ENCODE measurements at regions not wholly inside any gene's neighbourhood (a gene's known extent, or its start where the extent isn't known, plus 50 kb on each side); places are given as distances from the start of the nearest gene placed in this dataset.

DNA sequence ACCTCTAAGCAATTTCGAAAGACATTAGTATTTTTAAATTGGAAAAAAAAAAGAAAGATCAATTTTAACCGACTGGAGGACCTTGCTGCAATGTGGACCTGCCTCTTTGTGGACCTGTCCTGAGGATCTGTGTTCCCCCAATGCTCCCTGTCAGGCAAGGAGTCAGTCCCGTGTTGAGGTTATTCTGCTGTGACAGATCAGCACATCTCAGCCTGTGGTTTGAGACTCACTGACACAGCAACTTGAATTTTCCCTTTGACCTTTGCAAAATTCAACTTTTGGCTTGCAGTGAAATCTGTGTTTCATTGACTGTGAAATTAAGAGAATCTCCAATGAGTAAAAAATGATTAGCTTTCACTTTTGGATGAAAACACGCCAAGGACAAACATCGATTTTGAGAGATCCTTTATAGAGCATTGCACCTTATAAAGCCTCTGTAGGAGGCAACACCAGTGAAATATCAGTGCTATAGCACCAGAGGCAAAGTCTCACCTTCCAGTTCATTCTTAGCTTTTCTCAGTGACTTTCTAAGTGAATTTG lies 186.9 kb downstream of the GPAT3 start (continued):
- TF ChIP-seq, protein P1, sequence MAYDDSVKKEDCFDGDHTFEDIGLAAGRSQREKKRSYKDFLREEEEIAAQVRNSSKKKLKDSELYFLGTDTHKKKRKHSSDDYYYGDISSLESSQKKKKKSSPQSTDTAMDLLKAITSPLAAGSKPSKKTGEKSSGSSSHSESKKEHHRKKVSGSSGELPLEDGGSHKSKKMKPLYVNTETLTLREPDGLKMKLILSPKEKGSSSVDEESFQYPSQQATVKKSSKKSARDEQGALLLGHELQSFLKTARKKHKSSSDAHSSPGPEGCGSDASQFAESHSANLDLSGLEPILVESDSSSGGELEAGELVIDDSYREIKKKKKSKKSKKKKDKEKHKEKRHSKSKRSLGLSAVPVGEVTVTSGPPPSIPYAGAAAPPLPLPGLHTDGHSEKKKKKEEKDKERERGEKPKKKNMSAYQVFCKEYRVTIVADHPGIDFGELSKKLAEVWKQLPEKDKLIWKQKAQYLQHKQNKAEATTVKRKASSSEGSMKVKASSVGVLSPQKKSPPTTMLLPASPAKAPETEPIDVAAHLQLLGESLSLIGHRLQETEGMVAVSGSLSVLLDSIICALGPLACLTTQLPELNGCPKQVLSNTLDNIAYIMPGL (CRISPR knock-in tag; IDR thresholded peaks at IDR 0.05): no peak
- no peak for TF ChIP-seq CAMTA2 (CRISPR knock-in tag; conservative IDR thresholded peaks at IDR 0.05)
- no peak for TF ChIP-seq RBM39 (optimal IDR thresholded peaks at IDR 0.05; ENCODE audit: low read depth, low read length)
- TF ChIP-seq, protein P2, sequence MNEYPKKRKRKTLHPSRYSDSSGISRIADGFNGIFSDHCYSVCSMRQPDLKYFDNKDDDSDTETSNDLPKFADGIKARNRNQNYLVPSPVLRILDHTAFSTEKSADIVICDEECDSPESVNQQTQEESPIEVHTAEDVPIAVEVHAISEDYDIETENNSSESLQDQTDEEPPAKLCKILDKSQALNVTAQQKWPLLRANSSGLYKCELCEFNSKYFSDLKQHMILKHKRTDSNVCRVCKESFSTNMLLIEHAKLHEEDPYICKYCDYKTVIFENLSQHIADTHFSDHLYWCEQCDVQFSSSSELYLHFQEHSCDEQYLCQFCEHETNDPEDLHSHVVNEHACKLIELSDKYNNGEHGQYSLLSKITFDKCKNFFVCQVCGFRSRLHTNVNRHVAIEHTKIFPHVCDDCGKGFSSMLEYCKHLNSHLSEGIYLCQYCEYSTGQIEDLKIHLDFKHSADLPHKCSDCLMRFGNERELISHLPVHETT (CRISPR knock-in tag; conservative IDR thresholded peaks at IDR 0.05 in 1 of 2, IDR thresholded peaks at IDR 0.05 in 1 of 2): no peak
- TF ChIP-seq, protein P3, sequence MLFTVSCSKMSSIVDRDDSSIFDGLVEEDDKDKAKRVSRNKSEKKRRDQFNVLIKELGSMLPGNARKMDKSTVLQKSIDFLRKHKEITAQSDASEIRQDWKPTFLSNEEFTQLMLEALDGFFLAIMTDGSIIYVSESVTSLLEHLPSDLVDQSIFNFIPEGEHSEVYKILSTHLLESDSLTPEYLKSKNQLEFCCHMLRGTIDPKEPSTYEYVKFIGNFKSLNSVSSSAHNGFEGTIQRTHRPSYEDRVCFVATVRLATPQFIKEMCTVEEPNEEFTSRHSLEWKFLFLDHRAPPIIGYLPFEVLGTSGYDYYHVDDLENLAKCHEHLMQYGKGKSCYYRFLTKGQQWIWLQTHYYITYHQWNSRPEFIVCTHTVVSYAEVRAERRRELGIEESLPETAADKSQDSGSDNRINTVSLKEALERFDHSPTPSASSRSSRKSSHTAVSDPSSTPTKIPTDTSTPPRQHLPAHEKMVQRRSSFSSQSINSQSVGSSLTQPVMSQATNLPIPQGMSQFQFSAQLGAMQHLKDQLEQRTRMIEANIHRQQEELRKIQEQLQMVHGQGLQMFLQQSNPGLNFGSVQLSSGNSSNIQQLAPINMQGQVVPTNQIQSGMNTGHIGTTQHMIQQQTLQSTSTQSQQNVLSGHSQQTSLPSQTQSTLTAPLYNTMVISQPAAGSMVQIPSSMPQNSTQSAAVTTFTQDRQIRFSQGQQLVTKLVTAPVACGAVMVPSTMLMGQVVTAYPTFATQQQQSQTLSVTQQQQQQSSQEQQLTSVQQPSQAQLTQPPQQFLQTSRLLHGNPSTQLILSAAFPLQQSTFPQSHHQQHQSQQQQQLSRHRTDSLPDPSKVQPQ (CRISPR knock-in tag; IDR thresholded peaks at IDR 0.05; ENCODE audit: borderline replicate concordance): no peak
- TF ChIP-seq MAFF (IDR thresholded peaks at IDR 0.05; ENCODE audit: low read length): peak; percentile 36; the same call in 1 of the 2 replicates
- TF ChIP-seq ZNF143 (CRISPR knock-in tag; IDR thresholded peaks at IDR 0.05): no peak
- no peak for TF ChIP-seq ZBTB17 (CRISPR knock-in tag; IDR thresholded peaks at IDR 0.05)
- TF ChIP-seq, protein P4, sequence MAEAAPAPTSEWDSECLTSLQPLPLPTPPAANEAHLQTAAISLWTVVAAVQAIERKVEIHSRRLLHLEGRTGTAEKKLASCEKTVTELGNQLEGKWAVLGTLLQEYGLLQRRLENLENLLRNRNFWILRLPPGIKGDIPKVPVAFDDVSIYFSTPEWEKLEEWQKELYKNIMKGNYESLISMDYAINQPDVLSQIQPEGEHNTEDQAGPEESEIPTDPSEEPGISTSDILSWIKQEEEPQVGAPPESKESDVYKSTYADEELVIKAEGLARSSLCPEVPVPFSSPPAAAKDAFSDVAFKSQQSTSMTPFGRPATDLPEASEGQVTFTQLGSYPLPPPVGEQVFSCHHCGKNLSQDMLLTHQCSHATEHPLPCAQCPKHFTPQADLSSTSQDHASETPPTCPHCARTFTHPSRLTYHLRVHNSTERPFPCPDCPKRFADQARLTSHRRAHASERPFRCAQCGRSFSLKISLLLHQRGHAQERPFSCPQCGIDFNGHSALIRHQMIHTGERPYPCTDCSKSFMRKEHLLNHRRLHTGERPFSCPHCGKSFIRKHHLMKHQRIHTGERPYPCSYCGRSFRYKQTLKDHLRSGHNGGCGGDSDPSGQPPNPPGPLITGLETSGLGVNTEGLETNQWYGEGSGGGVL (CRISPR knock-in tag; IDR thresholded peaks at IDR 0.05): no peak
- TF ChIP-seq C11orf30 (IDR thresholded peaks at IDR 0.05; ENCODE audit: low read depth): peak; percentile 50
- no peak for TF ChIP-seq NUFIP1 (IDR thresholded peaks at IDR 0.05; ENCODE audit: partially characterized antibody)
- TF ChIP-seq HDAC2 (IDR thresholded peaks at IDR 0.05): no peak
- TF ChIP-seq HLTF (IDR thresholded peaks at IDR 0.05): no peak
- TF ChIP-seq, protein P5, sequence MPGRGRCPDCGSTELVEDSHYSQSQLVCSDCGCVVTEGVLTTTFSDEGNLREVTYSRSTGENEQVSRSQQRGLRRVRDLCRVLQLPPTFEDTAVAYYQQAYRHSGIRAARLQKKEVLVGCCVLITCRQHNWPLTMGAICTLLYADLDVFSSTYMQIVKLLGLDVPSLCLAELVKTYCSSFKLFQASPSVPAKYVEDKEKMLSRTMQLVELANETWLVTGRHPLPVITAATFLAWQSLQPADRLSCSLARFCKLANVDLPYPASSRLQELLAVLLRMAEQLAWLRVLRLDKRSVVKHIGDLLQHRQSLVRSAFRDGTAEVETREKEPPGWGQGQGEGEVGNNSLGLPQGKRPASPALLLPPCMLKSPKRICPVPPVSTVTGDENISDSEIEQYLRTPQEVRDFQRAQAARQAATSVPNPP (IDR thresholded peaks at IDR 0.05; ENCODE audit: borderline replicate concordance, insufficient read depth, insufficient read length): no peak
- no peak for TF ChIP-seq SMAD2 (IDR thresholded peaks at IDR 0.05; ENCODE audit: low read depth, low read length)
- no peak for TF ChIP-seq GABPB2 (CRISPR knock-in tag; conservative IDR thresholded peaks at IDR 0.05)
- TF ChIP-seq CBX1 (IDR thresholded peaks at IDR 0.05; ENCODE audit: low read depth): no peak
- peak; percentile 78 for TF ChIP-seq ZNF316 (IDR thresholded peaks at IDR 0.05)

All from K562 (cell line).